ENCODE measurements at regions not wholly inside any gene's neighbourhood (a gene's known extent, or its start where the extent isn't known, plus 50 kb on each side); places are given as distances from the start of the nearest gene placed in this dataset.
"Not testable (repeated sequence)": the region's sequence is repeated elsewhere in the genome, so short reads cannot be mapped to it uniquely, and the experiment has no call there.

GRCh38 chr2:204370172-204370718 is 175.0 kb upstream of the PARD3B start:
- DNase-seq = no peak

GRCh38 chr2:204373942-204374341 is 171.3 kb upstream of the PARD3B start:
- no peak for DNase-seq

- DNase-seq = no peak
Observed at GRCh38 chr2:204380141-204380881, 165.0 kb upstream of the PARD3B start.

GRCh38 chr2:204386668-204387067 is 158.6 kb upstream of the PARD3B start:
- no peak for DNase-seq

GRCh38 chr2:204389120-204389519 is 156.2 kb upstream of the PARD3B start:
- no peak for DNase-seq

- no peak for DNase-seq
Observed at GRCh38 chr2:204389856-204390255, 155.4 kb upstream of the PARD3B start.

GRCh38 chr2:204395539-204395938 is 149.7 kb upstream of the PARD3B start:
- no peak for DNase-seq

GRCh38 chr2:204401114-204401513 is 144.2 kb upstream of the PARD3B start:
- DNase-seq = no peak

GRCh38 chr2:204407204-204408014 is 137.9 kb upstream of the PARD3B start:
- DNase-seq = no peak

GRCh38 chr2:204412782-204413181 is 132.5 kb upstream of the PARD3B start:
- DNase-seq = not testable (repeated sequence)

GRCh38 chr2:204415406-204416181 is 129.7 kb upstream of the PARD3B start:
- no peak for DNase-seq

GRCh38 chr2:204416236-204416635 is 129.0 kb upstream of the PARD3B start:
- DNase-seq = no peak

- no peak for DNase-seq
Observed at GRCh38 chr2:204425821-204426220, 119.5 kb upstream of the PARD3B start.

- no peak for DNase-seq
Observed at GRCh38 chr2:204428675-204429074, 116.6 kb upstream of the PARD3B start.

- DNase-seq = no peak
Observed at GRCh38 chr2:204431529-204431928, 113.7 kb upstream of the PARD3B start.

- DNase-seq = no peak
Observed at GRCh38 chr2:204432196-204432595, 113.1 kb upstream of the PARD3B start.

- no peak for DNase-seq
Observed at GRCh38 chr2:204434660-204435462, 110.4 kb upstream of the PARD3B start.

- no peak for DNase-seq
Observed at GRCh38 chr2:204436230-204436629, 109.0 kb upstream of the PARD3B start.

- no peak for DNase-seq
Observed at GRCh38 chr2:204437408-204437807, 107.9 kb upstream of the PARD3B start.

- DNase-seq = no peak
Observed at GRCh38 chr2:204437815-204438756, 107.2 kb upstream of the PARD3B start.

GRCh38 chr2:204441316-204441715 is 104.0 kb upstream of the PARD3B start:
- no peak for DNase-seq

Data from CD4-positive, alpha-beta T cell treated with Interleukin-10 for 1 hour (primary cell).